NCI-H82 treated with DMSO at 0.1 percent for 48 hours (cell line): ENCODE measurements at regions not wholly inside any gene's neighbourhood (a gene's known extent, or its start where the extent isn't known, plus 50 kb on each side); places are given as distances from the start of the nearest gene placed in this dataset.

Experiments
- DNase-seq: peaks from one replicate; lab custom pipeline; 2025; ENCODE audit not compliant: unreplicated experiment; lab: John Stamatoyannopoulos, UW

DNA sequence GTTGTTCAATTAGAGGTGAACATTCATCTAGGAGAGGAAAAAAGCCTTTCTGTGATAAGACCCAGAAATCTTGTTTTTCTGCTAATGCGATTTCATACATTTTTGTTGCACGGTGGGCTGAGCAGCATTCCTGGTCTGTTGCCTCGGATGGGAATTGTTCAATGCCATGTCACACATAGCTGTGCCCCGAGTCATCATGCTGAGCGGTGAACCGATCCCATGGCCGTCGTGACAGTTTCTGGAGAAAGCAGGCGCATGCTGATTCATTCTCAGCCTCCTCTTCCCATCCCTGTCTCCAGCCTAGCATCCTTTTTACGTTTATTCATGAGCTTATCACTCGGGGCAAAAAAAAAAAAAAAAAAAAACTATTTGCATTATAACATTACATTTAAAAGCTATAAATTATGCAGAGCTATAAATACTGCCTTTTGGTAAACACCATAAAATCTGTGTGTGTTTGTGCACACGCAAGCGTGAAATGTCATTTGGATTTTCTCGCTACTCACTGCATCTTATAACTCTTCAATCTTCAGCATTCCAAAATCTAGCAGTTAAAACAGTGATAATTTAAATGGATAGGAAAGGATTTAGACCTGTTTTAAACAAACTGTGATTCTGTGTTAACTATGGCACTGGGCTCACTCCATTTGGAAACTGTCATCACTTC lies 58.9 kb upstream of the IFNGR1 start:
- DNase-seq: no peak

DNA sequence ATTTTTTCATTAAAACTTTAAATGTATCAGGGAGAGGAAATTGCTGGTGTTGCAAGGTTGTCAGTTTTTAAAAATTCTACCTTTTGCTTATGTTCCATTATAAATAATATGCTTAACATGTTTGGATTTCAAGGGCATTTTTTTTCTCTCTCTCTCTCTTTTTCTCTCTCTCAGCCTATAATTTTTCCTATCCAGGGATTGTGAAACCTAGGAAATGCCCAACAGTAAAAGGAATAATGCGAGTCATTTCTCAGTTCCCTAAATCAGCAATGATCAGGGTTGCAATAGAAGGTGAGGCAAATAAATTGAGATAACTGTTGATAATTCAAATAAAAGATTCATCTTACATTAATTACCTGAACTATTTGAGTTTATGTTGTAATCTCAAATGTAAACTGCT lies 53.2 kb upstream of the IFNGR1 start:
- no peak for DNase-seq

DNA sequence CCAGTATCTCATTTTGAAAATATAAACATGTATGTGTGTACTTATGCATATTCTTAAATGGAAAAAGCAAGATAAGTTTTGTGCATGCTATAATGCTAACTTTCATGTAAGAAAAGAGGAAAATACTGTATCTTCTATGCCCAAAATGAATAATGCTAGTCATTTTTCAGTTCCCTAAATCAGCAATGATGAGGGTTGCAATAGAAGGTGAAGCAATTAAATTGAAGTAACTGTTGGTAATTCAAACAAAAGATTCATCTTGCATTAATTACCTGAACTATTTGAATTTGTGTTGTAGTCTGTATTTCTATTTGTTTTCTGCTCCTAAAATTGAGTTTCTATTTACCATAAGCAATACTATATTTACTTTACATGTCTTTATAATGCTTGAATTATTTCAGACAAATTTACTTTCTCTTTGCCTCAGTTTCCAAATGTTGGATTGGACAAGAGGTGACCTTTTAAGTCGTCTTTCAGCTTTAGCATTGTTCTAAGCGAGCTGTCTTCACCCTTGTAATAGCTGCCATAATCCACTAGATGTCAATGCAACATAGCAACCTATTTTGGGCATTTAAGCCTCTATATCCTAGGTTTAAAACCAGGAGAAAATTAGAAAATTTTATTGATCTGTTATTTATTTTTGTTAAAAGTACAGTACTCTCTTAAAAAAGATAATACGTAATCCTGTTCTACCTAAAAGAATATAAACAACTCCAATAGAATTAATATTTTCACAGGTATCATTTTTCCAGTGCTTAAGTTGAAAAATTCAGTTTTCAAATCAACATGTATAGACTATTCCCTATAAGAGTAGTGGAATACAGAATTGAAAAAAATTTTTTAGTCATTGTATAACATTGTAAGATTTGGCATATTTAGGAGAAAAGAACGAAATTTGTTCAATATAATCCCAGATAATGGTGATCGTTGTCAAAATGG lies 52.3 kb upstream of the IFNGR1 start:
- DNase-seq: peak; percentile 12

DNA sequence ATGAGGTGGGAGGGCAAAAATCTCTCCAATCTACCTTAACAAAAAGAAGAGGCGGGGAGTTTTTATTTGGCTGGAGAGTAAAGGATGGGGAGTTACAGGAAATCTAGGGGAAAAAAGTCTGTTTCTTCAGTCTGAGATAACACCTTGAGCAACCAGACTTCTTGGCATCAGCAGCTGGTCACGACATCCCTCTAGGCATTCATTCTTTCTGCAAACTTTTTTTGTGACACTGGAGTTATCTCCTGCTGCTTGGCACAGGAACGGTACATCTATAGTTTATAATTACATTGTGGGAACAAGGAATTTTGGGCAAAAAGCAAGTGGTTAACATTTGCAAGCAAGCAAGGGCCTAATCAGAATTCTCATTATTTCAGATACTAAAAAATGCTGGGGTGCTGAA lies 50.6 kb upstream of the IFNGR1 start:
- DNase-seq: no peak

DNA sequence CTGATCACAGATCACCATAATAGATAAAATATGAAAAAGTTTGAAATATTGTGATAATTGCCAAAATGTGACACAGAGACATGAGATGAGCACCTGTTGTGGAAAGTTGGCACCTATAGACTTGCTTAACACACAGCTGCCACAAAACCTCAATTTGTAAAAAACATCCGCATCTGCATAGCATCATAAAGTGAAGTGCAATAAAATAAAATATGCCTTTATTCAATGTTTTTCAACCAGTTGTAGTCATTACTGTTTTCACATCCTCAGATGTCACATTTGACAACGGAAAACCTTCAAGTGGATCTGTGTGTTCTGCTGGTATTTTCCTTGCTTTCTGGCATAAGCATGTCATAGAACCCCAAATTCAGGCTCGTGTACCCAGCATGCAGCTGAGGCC lies 50.2 kb upstream of the IFNGR1 start:
- no peak for DNase-seq
